Ishikawa (cell line): ENCODE measurements at regions not wholly inside any gene's neighbourhood (a gene's known extent, or its start where the extent isn't known, plus 50 kb on each side); places are given as distances from the start of the nearest gene placed in this dataset.

Source experiments
- CEBPB ChIP-seq: IDR thresholded peaks from 2 replicates; pipeline ENCODE4 v1.6.1; 2012
- CREB1 ChIP-seq: IDR thresholded peaks from 2 replicates; pipeline ENCODE4 v1.6.1; 2012; ENCODE audit warnings: low read depth
- EGR1 ChIP-seq: IDR thresholded peaks from 2 replicates; pipeline ENCODE4 v1.6.1; 2012
- EP300 ChIP-seq: IDR thresholded peaks from 2 replicates; pipeline ENCODE4 v1.6.1; 2012; ENCODE audit warnings: borderline replicate concordance
- FOXM1 ChIP-seq: IDR thresholded peaks from 2 replicates; pipeline ENCODE4 v1.6.1; 2012; ENCODE audit warnings: low read depth, borderline replicate concordance
- MAX ChIP-seq: IDR thresholded peaks from 2 replicates; pipeline ENCODE4 v1.6.1; 2012
- NFIC ChIP-seq: IDR thresholded peaks from 2 replicates; pipeline ENCODE4 v1.6.1; 2012
- RAD21 ChIP-seq: IDR thresholded peaks from 2 replicates; pipeline ENCODE4 v1.6.1; 2012; ENCODE audit warnings: low read depth
- REST ChIP-seq: IDR thresholded peaks from 2 replicates; pipeline ENCODE4 v1.6.1; 2012; ENCODE audit warnings: low read depth, mild to moderate bottlenecking
- TAF1 ChIP-seq: IDR thresholded peaks from 2 replicates; pipeline ENCODE4 v1.6.1; 2012; ENCODE audit warnings: low read depth, mild to moderate bottlenecking
- TCF12 ChIP-seq: IDR thresholded peaks from 2 replicates; pipeline ENCODE4 v1.6.1; 2012; ENCODE audit warnings: low read depth
- TEAD4 ChIP-seq: IDR thresholded peaks from 2 replicates; pipeline ENCODE4 v1.6.1; 2012
- USF1 ChIP-seq: IDR thresholded peaks from 2 replicates; pipeline ENCODE4 v1.6.1; 2012
- YY1 ChIP-seq: IDR thresholded peaks from 2 replicates; pipeline ENCODE4 v1.6.1; 2012; ENCODE audit warnings: low read depth
- ZBTB7A ChIP-seq: IDR thresholded peaks from 2 replicates; pipeline ENCODE4 v1.6.1; 2012; ENCODE audit warnings: low read depth

- TF ChIP-seq CEBPB: no peak
- TF ChIP-seq REST: no peak
- no peak for TF ChIP-seq YY1
- no peak for TF ChIP-seq NFIC
- no peak for TF ChIP-seq ZBTB7A
- TF ChIP-seq USF1: no peak
- no peak for TF ChIP-seq TCF12
- no peak for TF ChIP-seq RAD21
- TF ChIP-seq TEAD4: no peak
- no peak for TF ChIP-seq CREB1
- TF ChIP-seq EP300: no peak
- TF ChIP-seq EGR1: no peak
These were observed 495.9 kb downstream of the CSNK1G3 start for GRCh38 chr5:124007675-124008398.

DNA sequence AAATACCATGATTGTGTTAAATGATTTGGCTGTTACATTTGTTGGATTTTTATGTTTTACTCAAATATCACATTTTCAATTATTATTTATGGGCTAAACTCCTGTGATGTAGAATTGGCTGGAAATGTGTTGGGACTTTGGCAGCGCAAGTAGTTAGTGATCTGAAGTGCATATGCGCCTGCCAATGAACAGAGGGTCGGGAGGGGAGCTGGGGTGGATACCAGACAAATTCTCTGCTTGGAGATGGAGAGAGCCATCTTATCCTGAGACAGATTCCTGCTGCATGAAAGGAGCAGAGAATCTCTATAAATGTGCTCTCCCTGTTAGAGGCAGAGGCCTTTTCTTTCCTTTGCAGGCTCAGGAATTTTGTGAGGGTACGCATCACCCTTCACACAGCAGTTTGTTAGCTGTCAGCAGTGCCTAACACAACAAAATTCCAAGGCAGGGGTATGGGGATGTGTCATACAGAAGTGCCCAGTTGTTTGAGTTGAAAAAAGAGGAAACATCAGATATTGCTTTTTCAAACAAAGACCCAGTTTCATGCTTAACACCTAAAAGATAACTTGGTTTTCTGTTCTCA is 489.1 kb downstream of the CSNK1G3 start:
- no peak for TF ChIP-seq EGR1
- no peak for TF ChIP-seq RAD21
- no peak for TF ChIP-seq TAF1
- no peak for TF ChIP-seq CREB1
- no peak for TF ChIP-seq CEBPB
- TF ChIP-seq NFIC: no peak
- TF ChIP-seq EP300: no peak
- TF ChIP-seq USF1: no peak
- no peak for TF ChIP-seq TEAD4
- TF ChIP-seq TCF12: no peak
- TF ChIP-seq FOXM1: no peak
- no peak for TF ChIP-seq ZBTB7A
- TF ChIP-seq MAX: no peak

DNA sequence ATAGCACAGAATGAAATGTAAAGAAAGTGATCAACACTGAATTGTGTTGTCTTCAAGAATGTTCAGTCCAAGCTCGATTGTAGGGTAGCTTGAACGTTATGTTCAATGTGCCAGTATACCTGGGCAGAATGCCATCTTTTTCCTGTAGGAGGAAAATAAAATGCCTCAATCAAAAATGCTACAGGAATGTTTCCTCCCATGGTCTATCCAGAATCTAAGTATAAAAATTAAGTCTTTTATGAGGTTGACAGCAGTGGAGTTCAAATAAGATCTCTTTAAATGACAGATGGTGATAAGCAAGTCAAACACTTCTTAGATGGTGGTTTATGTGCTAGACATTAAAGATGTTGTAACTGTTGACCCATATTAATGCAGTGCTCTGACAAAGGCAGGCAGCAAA is 488.6 kb downstream of the CSNK1G3 start:
- TF ChIP-seq CEBPB (no peak), TEAD4 (no peak), EGR1 (no peak), TAF1 (no peak), ZBTB7A (no peak), EP300 (no peak), MAX (no peak), RAD21 (no peak), FOXM1 (no peak), USF1 (no peak), TCF12 (no peak), REST (no peak), NFIC (no peak), CREB1 (no peak), YY1 (no peak)

DNA sequence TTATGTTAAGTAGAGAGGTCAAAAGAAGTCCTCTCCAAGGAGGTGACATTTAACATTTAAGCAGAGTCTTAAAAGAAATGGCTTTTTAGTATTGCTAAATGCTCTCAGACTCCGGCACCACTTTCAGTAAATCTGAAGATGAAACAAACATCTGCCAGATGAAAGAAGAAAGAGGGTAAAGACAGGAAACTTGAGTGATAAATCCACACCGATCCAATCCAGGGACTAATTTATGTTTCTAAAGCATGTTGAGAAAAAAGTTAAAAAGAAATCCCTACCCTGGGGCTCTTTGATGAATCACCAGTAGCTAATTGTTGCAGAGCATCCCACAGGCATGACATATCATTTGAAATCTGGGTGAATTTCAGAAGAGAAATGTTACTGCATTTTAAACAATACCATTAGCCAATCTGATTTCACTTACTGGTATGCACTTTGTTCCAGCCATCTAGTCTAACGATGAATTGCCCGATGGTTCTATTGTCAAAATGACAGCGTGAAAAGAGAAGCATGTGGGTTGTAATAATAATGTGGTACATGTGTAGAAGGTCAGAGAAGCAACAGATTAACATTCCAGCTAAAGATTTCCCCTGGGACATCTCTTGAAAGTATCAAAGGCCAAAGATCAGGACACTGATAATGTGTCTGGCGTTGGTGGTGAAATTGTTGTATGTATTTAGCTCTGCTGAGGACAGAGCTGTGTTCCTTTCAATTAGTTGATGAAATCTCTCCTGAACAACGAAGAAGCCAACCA is 485.7 kb downstream of the CSNK1G3 start:
- no peak for TF ChIP-seq EP300
- TF ChIP-seq NFIC: no peak
- no peak for TF ChIP-seq CREB1
- TF ChIP-seq RAD21: no peak
- TF ChIP-seq TCF12: no peak
- TF ChIP-seq USF1: no peak
- no peak for TF ChIP-seq REST
- no peak for TF ChIP-seq MAX
- no peak for TF ChIP-seq EGR1
- no peak for TF ChIP-seq CEBPB
